HepG2 (cell line): ENCODE measurements at regions not wholly inside any gene's neighbourhood (a gene's known extent, or its start where the extent isn't known, plus 50 kb on each side); places are given as distances from the start of the nearest gene placed in this dataset.

Experiments used
- ATAC-seq: fragments of 200-7000 bp; cut with Tn5 transposase; 3 replicates; pipeline ENCODE4 v1.9.1; 2020; ENCODE audit warnings: mild to moderate bottlenecking, moderate library complexity
- BruUV-seq: library from RNA; stranded (reverse); fragments of 400-500 nt; replicated peaks from 2 replicates; lab custom pipeline; 2021; lab: Mats Ljungman, UMichigan
- CTCF ChIA-PET: fragments of 300-600 bp; formaldehyde crosslinking; extraction: SDS; loops from one replicate; lab custom pipeline; 2021; ENCODE audit warnings: low total read pairs, inconsistent platforms, low intra/inter-chr PET ratio; lab: Yijun Ruan, JAX
- POLR2A ChIA-PET: fragments of 350-600 bp; sonication (Branson Sonifier 250); formaldehyde crosslinking; loops from one replicate; lab custom pipeline; 2020; ENCODE audit warnings: antibody characterized with exemption, inconsistent platforms; lab: Yijun Ruan, JAX
- DNase-seq: peaks from one replicate; pipeline ENCODE4 v3.0.0-alpha.2; 2015; ENCODE audit warnings: low spot score
- FAIRE-seq: peaks from 3 replicates; lab custom pipeline; 2011; peaks lifted over from hg19 to GRCh38; lab: Jason Lieb, UNC
- H2AFZ ChIP-seq: one replicate; pipeline ENCODE4 v1.6.1; 2011; ENCODE audit warnings: low read length, inconsistent platforms
- H3K27ac ChIP-seq: fragments of 300-600 bp; 3 replicates; pipeline ENCODE4 v1.8.0; 2011; ENCODE audit warnings: mixed run types, mild to moderate bottlenecking, mixed read lengths, low read length, inconsistent platforms; ENCODE audit not compliant: insufficient read depth; ENCODE audit errors: extremely low read length
- H3K27me3 ChIP-seq, 2 experiments: fragments of 200-600 bp in 1 of 2; 2 replicates in 1 of 2; 3 replicates in 1 of 2; pipeline versions ENCODE4 v1.6.0 to v1.8.0; 2011; ENCODE audit warnings: low read length in 2 of 2, mild to moderate bottlenecking in 2 of 2, moderate library complexity in 2 of 2, inconsistent platforms in 1 of 2; ENCODE audit not compliant: insufficient read depth in 2 of 2, control insufficient read depth in 1 of 2
- H3K36me3 ChIP-seq, 2 experiments: fragments of 200-600 bp in 1 of 2; replicated peaks in 1 of 2; 2 replicates in 1 of 2; 3 replicates in 1 of 2; pipeline versions ENCODE4 v1.5.1 to v1.8.0; 2011; ENCODE audit warnings: low read length in 2 of 2, inconsistent platforms in 1 of 2; ENCODE audit not compliant: insufficient read depth in 2 of 2, control insufficient read depth in 1 of 2
- H3K4me1 ChIP-seq: 2 replicates; pipeline ENCODE4 v1.5.1; 2012; ENCODE audit warnings: low read length, inconsistent platforms; ENCODE audit not compliant: insufficient read depth
- H3K4me2 ChIP-seq: 2 replicates; pipeline ENCODE4 v1.6.0; 2011; ENCODE audit warnings: low read depth, low read length, inconsistent platforms
- H3K4me3 ChIP-seq, 3 experiments: fragments of 200-600 bp in 1 of 3; sonication (generic), shearing (Covaris generic) in 1 of 3; replicated peaks in 1 of 3; 2 replicates each; pipeline ENCODE4 v1.5.1; 2011 to 2016; ENCODE audit warnings: low read length in 3 of 3, inconsistent platforms in 2 of 3, low read depth in 2 of 3, mild to moderate bottlenecking in 2 of 3, control low read depth in 1 of 3, mixed read lengths in 1 of 3; ENCODE audit not compliant: insufficient read depth in 1 of 3
- H3K79me2 ChIP-seq: one replicate; pipeline ENCODE4 v1.6.1; 2011; ENCODE audit warnings: low read length, inconsistent platforms; ENCODE audit not compliant: insufficient read depth
- H3K9ac ChIP-seq: 2 replicates; pipeline ENCODE4 v1.6.0; 2011; ENCODE audit warnings: mild to moderate bottlenecking, low read depth, low read length, inconsistent platforms; ENCODE audit not compliant: insufficient read depth
- H3K9me3 ChIP-seq: 2 replicates; pipeline ENCODE4 v1.5.1; 2012; ENCODE audit warnings: mild to moderate bottlenecking, low read length
- H4K20me1 ChIP-seq: 2 replicates; pipeline ENCODE4 v1.6.0; 2011; ENCODE audit warnings: inconsistent platforms, mild to moderate bottlenecking, low read length, moderate library complexity; ENCODE audit not compliant: insufficient read depth
- CCDC6 ChIP-seq: sonication (generic); formaldehyde crosslinking; IDR thresholded peaks from 2 replicates; pipeline ENCODE4 v1.8.1; 2022; ENCODE audit warnings: mild to moderate bottlenecking, missing genetic modification reagents, moderate library complexity
- FOSL1 ChIP-seq: sonication (generic); formaldehyde crosslinking; IDR thresholded peaks from 2 replicates; pipeline ENCODE4 v1.9.0; 2021; ENCODE audit warnings: missing genetic modification reagents, borderline replicate concordance
- ISL2 ChIP-seq: sonication (generic); formaldehyde crosslinking; IDR thresholded peaks from 2 replicates; pipeline ENCODE4 v1.5.0; 2020; ENCODE audit warnings: missing genetic modification reagents
- MEIS2 ChIP-seq: sonication (generic); formaldehyde crosslinking; IDR thresholded peaks from 2 replicates; pipeline ENCODE4 v1.9.0; 2021; ENCODE audit warnings: mild to moderate bottlenecking, missing genetic modification reagents
- NFE2L2 ChIP-seq: fragments of 150-350 bp; IDR thresholded peaks from 2 replicates; pipeline ENCODE4 v1.6.1; 2014; ENCODE audit warnings: low read length
- NFKB2 ChIP-seq: sonication (generic); formaldehyde crosslinking; IDR thresholded peaks from 2 replicates; pipeline ENCODE4 v1.4.0; 2020; ENCODE audit warnings: missing genetic modification reagents, borderline replicate concordance
- RARA ChIP-seq: IDR thresholded peaks from 2 replicates; pipeline ENCODE4 v1.6.1; 2016; ENCODE audit warnings: missing genetic modification reagents, missing compliant biosample characterization
- SRY ChIP-seq: sonication (generic); formaldehyde crosslinking; IDR thresholded peaks from 2 replicates; pipeline ENCODE4 v1.8.0; 2022; ENCODE audit warnings: mild to moderate bottlenecking, missing genetic modification reagents
- ZBTB8A ChIP-seq: sonication (generic); formaldehyde crosslinking; IDR thresholded peaks from 2 replicates; pipeline ENCODE4 v1.4.0; 2020; ENCODE audit warnings: mild to moderate bottlenecking, low read depth, missing genetic modification reagents, borderline replicate concordance
- ZFP36L2 ChIP-seq: sonication (generic); formaldehyde crosslinking; IDR thresholded peaks from 2 replicates; pipeline ENCODE4 v1.4.0; 2020; ENCODE audit warnings: missing genetic modification reagents
- ZNF276 ChIP-seq: sonication (generic); formaldehyde crosslinking; IDR thresholded peaks from 2 replicates; pipeline ENCODE4 v1.4.0; 2020; ENCODE audit warnings: mild to moderate bottlenecking, low read depth, missing genetic modification reagents
- ZNF747 ChIP-seq: sonication (generic); formaldehyde crosslinking; IDR thresholded peaks from 2 replicates; pipeline ENCODE4 v1.8.1; 2023; ENCODE audit warnings: missing genetic modification reagents, mild to moderate bottlenecking, borderline replicate concordance
- ZNF788 ChIP-seq: sonication (generic); formaldehyde crosslinking; IDR thresholded peaks from 2 replicates; pipeline ENCODE4 v1.5.0; 2020; ENCODE audit warnings: mild to moderate bottlenecking, missing genetic modification reagents, borderline replicate concordance
- ZNF816 ChIP-seq: sonication (generic); formaldehyde crosslinking; IDR thresholded peaks from 2 replicates; pipeline ENCODE4 v1.8.0; 2022; ENCODE audit warnings: missing genetic modification reagents, mild to moderate bottlenecking, borderline replicate concordance
- WGBS: methylation state at CpG from one replicate; pipeline ENCODE4 v1.1.6; 2017; ENCODE audit warnings: low lambda C conversion rate; 5-methylcytosine and 5-hydroxymethylcytosine counted together
- in situ Hi-C: cut with HindIII; loops from 2 replicates; pipeline ENCODE4 v1.10.0; 2017; ENCODE audit warnings: low pct_unique_long_range_greater_than_20kb; ENCODE audit not compliant: extremely low pct_ligation_motif_present
- intact Hi-C: fragments of 100-400 bp; cut with micrococcal nuclease; formaldehyde crosslinking; loops from one replicate; pipeline ENCODE4 v1.10.0; 2022; ENCODE audit not compliant: unreplicated experiment
- TF ChIP-seq, protein P1 (sequence below): sonication (generic); formaldehyde crosslinking; IDR thresholded peaks from 2 replicates; pipeline ENCODE4 v1.4.0; 2020; ENCODE audit warnings: mild to moderate bottlenecking, missing genetic modification reagents, borderline replicate concordance

- in situ Hi-C loops (no loop called here), intact Hi-C loops (no loop called here)
- Histone ChIP-seq H3K4me3 (no peak overlapping the region), H3K36me3 (no peaks in the 10 kb centered on the region), H3K27ac (no peak overlapping the region), H3K4me1 (no peaks in the 10 kb centered on the region), H4K20me1 (no peaks in the 10 kb centered on the region), H2AFZ (no peak overlapping the region), H3K4me2 (no peak overlapping the region), H3K79me2 (no peaks in the 10 kb centered on the region), H3K9ac (no peak overlapping the region), H3K27me3 (no peaks in the 10 kb centered on the region), H3K9me3 (peaks cover 87% of the 10 kb centered on the region)
- DNase-seq (no peak), ATAC-seq (no peak), FAIRE-seq (no peak)
- POLR2A ChIA-PET = no interaction called here
- no TSS peak for BruUV-seq
- 48% methylated on average over 3 of the region's 3 CpGs for WGBS
- CTCF ChIA-PET = no interaction called here
- TF ChIP-seq ZNF816 (CRISPR knock-in tag) (no peak), FOSL1 (no peak), CCDC6 (CRISPR knock-in tag) (no peak), ZNF788 (CRISPR knock-in tag) (no peak), NFE2L2 (no peak), RARA (CRISPR knock-in tag) (no peak)
Measured at GRCh38 chr4:14315129-14315528, 687.2 kb upstream of the CPEB2 start.

DNA sequence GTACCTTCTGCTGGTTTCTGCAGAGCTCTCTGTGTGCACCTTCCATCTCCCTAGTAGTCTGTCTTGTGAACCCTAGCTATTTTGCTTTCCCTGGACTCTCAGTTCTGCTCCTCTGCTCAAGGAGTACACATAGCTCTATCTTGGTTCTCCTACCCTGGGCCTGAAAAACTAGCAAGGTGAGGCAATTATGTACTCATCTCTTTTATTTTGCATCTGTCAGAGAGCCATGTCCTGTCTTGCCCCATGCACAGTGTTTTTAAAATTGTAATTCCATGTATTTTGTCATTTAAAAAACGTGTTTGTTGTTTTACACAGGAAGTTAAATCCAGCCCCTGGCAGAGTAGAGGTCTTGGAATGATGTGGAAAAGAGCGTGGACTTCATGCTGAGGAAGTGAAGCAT is 684.9 kb upstream of the CPEB2 start:
- H3K36me3 ChIP-seq = no peaks in the 10 kb centered on the region
- POLR2A ChIA-PET = no interaction called here
- no peak overlapping the region for H3K9ac ChIP-seq
- H3K4me2 ChIP-seq = no peak overlapping the region
- H3K9me3 ChIP-seq = peaks cover 84% of the 10 kb centered on the region
- CTCF ChIA-PET = no interaction called here
- DNase-seq = no peak
- no peak for FAIRE-seq
- H4K20me1 ChIP-seq = no peaks in the 10 kb centered on the region
- no peak overlapping the region for H2AFZ ChIP-seq
- no peak overlapping the region for H3K4me3 ChIP-seq
- no peaks in the 10 kb centered on the region for H3K79me2 ChIP-seq
- in situ Hi-C loops (no loop called here), intact Hi-C loops (no loop called here)
- no peak for ATAC-seq
- H3K27me3 ChIP-seq = no peaks in the 10 kb centered on the region
- H3K4me1 ChIP-seq = no peaks in the 10 kb centered on the region
- WGBS = 4% methylated on average over 2 of the region's 2 CpGs
- BruUV-seq = no TSS peak
- no peak overlapping the region for H3K27ac ChIP-seq
- no peak for TF ChIP-seq ZNF747 (CRISPR knock-in tag)
- TF ChIP-seq SRY (CRISPR knock-in tag) = no peak
- TF ChIP-seq ZNF276 = no peak
- no peak for TF ChIP-seq MEIS2 (CRISPR knock-in tag)
- TF ChIP-seq NFKB2 (CRISPR knock-in tag) = no peak
- no peak for TF ChIP-seq ZFP36L2 (CRISPR knock-in tag)
- TF ChIP-seq ZBTB8A (CRISPR knock-in tag) = no peak
- TF ChIP-seq ISL2 (CRISPR knock-in tag) = no peak
- TF ChIP-seq, protein P1, sequence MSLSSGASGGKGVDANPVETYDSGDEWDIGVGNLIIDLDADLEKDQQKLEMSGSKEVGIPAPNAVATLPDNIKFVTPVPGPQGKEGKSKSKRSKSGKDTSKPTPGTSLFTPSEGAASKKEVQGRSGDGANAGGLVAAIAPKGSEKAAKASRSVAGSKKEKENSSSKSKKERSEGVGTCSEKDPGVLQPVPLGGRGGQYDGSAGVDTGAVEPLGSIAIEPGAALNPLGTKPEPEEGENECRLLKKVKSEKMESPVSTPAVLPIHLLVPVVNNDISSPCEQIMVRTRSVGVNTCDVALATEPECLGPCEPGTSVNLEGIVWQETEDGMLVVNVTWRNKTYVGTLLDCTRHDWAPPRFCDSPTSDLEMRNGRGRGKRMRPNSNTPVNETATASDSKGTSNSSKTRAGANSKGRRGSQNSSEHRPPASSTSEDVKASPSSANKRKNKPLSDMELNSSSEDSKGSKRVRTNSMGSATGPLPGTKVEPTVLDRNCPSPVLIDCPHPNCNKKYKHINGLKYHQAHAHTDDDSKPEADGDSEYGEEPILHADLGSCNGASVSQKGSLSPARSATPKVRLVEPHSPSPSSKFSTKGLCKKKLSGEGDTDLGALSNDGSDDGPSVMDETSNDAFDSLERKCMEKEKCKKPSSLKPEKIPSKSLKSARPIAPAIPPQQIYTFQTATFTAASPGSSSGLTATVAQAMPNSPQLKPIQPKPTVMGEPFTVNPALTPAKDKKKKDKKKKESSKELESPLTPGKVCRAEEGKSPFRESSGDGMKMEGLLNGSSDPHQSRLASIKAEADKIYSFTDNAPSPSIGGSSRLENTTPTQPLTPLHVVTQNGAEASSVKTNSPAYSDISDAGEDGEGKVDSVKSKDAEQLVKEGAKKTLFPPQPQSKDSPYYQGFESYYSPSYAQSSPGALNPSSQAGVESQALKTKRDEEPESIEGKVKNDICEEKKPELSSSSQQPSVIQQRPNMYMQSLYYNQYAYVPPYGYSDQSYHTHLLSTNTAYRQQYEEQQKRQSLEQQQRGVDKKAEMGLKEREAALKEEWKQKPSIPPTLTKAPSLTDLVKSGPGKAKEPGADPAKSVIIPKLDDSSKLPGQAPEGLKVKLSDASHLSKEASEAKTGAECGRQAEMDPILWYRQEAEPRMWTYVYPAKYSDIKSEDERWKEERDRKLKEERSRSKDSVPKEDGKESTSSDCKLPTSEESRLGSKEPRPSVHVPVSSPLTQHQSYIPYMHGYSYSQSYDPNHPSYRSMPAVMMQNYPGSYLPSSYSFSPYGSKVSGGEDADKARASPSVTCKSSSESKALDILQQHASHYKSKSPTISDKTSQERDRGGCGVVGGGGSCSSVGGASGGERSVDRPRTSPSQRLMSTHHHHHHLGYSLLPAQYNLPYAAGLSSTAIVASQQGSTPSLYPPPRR = no peak
